CD4-positive, alpha-beta T cell treated with Interleukin-17A for 4 hours (primary cell): ENCODE measurements at regions not wholly inside any gene's neighbourhood (a gene's known extent, or its start where the extent isn't known, plus 50 kb on each side); places are given as distances from the start of the nearest gene placed in this dataset.

Source experiments
- DNase-seq: peaks from one replicate; pipeline ENCODE4 v3.0.0-alpha.2; 2020; ENCODE audit warnings: mixed read lengths

DNA sequence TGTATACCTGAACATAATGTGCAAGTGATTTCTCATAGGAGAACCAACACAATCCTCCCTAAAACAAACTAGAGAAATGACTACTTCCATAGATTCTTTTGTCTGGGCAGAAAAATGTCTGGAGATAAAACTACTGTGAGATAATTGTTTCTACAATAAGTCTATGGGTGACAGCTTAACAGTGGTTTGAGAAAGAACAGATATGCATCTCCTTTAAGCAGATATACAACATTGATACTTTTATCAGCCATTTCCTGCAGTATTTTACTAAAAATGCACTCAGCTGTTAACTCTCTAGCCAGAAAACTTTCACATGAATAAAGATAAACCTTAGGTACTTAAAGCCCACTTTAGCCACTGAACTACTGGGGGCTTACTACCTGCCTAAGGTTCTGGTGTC lies 1132.4 kb downstream of the EFNB2 start:
- DNase-seq = no peak

DNA sequence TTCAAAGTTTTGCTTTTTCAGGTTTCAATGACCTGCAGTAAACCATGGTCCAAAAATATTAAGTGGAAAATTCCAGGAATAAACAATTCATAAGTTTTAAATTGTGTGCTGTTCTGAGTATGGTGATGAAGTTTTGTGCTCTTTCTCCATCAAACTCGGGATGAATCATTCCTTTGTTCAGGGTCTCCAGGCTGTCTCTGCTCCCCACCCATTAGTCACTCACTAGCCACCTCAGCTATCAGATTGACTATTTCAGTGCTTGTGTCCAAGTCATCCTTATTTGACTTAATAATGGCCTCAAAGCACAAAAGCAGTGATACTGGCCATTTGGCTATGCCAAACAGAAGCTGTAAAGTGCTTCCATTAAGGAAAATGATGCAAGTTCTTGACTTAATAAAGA lies 1140.4 kb downstream of the EFNB2 start:
- no peak for DNase-seq

DNA sequence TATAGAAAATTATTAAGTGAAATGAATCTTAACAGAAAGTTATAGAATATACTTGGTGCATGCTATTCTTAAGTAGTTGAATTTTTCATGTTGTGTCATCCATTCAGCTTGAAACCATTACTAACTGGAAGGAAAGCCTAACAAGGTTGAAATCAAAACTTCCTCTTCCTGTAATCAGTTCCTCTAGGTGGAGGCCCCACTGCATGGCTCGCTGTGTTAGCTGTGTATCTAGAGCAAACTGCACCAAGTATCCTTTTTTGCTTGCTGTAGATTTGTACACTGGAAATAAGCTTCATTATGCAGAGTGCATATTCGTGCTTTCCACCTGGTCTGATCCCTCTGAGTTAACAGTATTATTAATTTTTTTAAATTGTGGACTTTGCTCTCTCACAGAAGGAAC lies 1146.1 kb downstream of the EFNB2 start:
- no peak for DNase-seq

DNA sequence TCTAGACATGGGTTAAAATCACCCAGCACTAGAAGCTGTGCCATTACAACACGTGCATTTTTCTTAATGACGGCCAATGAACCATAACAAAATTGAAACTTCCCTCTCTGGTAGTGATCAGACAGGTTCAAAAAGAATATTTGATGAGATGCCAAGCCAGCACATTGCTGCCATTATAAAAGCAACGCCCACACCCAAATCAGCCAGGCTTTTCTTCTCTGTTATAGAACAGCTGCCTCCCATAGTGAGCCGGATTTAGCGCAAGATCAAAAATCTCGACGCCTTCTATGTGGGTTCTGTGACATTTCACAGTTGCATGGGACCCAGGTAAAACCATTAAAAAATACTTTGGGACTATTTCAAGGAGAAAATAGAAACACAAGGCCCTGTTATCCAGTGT lies 1158.0 kb downstream of the EFNB2 start:
- no peak for DNase-seq

DNA sequence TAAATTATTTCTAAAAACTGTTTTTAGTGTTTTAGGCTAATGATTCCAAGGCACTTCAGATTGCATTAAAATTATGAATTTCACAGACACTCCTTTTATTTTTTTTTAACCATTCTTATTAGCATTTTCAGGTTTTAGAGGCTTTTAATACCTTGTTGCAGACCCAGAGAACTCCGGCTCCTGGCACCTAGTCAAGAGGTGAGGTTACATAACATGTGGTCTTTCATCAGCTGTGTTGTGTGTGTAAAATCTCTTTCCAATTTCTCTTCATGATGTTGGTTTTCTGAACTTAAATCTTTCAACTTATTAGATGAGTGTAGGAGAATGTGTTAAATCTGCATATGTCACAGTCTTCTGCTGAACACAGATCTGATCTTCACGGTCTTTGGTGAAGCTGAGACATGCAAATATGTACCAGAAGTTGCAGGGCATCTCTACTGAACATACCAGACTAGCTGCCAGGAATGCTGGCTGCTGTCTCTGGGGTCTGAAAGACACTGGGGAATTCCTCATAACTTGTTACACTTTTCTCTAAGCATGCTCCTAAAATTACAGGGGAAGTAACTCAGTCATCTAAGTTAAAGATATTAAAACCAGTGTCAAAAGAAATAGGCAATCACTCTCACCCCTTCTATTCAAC lies 1165.3 kb downstream of the EFNB2 start:
- no peak for DNase-seq

DNA sequence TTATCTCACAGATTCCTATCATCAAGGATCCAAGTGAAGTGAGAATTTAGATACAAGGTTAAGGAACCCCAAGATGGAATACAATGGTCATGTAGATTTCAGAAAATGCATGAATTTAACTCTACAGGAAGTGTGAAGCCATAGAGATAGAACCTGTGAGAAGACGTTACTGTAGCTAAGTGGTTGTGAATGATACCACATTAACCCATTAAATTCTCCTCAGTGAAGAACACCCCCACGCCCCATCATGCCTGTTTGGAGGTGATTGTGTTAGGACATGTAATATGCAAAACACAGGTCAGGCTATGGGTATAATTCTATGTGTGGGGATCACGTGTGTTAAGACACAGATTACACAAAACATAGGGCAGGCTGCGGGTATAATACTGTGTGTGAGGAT lies 1166.7 kb downstream of the EFNB2 start:
- DNase-seq = no peak

DNA sequence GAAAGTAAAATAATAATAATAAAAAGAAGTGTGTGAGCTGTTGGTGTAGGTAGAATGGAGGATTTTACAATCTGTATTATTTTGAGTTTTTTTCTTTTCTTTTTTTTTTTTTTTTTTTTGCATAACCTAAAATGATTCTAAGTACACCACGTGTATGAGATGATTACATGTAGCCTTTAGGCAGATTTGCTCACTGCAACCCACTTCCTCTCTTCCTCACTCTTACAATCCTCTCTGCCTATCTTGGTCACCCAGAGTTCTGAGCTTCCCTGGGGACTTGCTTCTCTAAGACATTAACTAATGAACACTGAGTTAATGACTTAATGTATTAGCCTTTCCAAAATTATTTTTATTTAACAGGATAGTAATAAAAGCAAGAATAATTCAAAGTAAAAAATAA lies 1169.6 kb downstream of the EFNB2 start:
- DNase-seq = no peak

DNA sequence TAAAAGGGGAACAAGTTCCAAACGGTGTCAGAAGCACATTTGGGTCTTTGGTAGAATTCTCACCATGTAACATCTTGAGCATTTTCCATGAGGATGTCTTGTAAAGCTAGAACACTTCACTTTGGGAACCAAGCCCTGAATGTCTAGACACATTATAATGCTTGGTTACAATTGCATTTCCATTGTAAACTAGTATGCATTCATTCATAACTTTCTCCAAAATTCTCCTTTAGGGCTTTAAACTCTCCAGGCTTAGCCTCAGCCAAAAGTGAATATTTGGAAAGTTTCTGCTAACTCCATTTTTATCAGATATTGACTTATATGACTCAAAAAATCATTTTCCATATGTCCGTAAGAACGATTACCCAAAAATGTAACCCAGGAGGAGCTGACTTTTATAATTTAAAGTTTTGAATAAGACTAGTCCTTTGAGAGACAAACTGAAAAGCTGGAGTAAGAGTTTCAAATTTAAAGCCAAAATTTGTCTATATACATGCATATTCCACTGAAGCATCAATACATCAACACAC lies 1170.4 kb downstream of the EFNB2 start:
- DNase-seq = no peak

DNA sequence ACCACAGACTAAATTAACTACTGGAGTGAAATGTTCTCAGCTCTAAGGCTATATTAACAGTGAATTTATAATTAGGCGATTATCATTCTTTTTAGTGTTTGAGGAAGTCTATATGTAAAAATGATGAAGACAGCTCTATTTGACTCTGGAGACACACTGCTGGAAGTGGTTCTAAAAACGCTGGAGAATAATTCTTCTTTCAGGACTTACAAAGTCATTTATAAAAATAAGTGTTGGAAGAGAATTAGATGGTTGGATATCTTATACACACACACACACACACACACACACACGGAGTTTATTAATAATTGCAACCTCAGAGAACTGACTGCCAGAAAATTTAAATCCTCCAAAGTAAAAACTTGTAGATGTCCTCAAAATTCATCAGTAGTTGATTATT lies 1171.3 kb downstream of the EFNB2 start:
- DNase-seq = no peak

DNA sequence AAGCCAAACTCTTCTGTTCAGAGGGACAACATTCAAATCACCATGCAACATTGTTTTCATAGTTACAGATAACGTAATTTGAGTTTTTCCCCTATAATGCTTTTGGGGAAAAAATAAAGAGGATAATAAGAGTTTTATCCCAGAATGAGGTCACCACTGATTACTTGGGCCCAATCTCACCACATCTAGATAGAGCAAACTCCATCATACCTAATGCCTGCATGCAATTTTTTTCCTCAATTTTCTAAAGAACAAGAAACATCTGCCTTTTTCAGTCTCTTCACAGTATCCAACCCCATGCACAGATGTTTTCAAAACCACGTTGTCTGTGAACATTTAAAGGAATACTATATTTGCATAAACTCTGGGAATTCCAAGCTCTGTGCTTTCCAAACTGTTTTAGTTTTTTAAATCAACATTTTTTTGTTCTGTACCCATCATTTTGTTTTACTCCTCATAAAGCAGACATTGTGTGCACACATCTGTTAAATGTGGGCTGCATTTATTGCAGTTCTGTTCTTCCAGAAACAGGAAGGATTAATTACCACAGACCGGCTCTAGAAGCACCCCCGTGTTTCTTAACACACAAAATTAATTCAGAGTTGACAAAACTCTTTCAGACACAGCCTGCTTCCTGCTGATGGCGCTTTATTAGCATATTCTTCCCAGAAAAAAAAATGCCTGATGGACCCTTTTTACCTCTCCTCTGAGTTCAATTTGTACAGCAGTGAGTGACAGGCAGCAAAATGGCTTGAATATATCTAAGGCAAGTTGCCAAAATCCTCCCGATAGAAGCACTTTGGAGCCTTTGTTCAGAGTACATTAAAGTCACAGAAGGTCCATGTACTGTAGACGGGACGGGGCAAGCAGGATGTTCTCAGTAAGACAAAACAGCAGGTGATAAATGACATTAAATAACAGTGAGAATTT lies 1171.9 kb downstream of the EFNB2 start:
- DNase-seq = no peak

DNA sequence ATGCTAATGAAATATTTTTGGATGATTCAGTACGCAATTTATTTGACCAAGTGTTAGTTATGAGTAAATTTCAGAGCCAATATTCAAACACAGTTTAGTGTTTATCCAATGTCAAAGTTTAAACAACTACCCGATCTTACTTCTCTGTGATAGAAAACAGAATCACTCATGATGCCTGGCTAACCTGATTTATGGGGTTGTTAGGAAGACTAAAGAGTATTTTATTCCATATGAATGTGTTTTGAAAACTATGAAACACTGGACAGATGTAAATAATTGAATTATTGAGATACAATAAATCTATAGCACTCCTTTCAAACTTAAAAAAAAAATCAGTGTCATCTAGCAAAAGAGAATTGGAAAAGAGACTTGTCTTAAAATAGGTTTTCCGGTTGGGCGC lies 1181.8 kb downstream of the EFNB2 start:
- no peak for DNase-seq

DNA sequence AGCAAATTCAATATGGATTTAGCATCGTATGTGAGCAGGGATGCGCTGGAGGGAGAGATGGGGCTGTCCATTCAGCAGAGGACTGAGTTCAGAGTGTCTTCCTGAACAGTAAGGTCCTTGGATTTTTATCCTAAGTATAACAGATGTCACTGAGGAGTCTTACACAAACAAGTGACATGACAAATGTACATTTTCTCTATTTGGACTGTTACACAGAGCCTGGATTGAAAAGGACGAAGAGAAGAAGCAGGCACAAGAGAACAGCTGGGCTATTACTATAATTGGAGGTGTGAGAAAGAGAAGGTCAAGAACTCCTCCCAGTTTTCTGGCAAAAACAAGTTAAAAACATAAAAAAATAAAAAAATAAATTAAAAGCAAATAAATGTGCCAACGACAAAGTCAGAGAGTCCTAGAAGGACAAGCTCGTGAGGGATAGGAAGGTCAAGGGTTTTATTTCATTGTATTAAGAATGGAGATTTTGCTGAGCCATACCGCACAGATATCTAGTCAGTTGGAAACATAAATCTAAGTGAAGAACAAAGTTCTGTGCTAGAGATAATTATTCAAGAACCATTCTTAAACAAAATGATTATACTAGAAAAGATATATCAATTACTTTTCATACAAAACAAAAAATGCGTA lies 1186.3 kb downstream of the EFNB2 start:
- no peak for DNase-seq

DNA sequence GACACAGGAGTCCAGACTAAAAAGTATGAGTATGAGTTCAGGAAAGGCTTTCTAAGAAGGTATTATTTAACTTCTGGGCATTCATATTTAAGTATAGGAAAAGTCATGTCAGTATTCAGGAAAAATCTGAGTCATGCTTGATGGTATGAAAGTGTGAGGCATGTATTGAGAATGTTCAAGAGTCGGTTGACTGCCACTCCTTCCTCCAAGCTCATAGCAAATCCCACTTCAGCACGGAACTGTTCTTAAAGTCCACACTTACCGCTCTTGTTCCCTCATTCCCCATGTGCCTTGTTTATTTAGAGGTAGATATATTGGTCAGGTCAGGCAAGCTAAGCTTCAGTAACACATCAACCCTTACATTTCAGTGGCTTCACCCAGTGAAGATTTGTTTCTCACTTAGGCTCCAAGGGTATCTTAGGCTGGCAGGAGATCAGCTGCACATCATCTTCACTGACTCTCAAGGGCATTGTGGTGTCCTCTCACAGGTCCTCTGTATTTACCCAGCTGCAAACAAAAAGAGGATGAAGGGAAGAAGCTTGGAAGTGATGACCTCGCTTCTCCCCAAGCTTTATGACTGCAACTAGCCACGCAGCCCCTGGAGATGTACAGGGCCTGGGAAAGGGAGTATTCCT lies 1189.2 kb downstream of the EFNB2 start:
- DNase-seq = no peak

DNA sequence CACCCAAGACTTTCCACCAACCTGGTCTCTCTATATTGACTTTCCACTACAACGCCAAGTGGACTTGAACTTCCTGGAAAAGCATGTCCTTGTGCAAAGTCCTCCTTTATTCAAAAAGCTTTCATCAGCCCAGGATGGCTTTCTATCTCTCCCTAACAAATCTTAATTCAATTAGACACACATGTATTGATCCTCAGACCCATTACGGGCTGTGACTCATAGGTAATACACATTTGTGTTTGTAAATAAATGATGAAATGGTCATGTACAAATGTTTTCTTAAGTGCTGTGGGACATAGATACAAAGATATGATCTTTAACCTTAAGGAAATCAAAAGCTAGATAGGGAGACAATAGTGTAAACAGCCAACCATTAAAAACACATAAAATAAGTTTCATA lies 1189.7 kb downstream of the EFNB2 start:
- no peak for DNase-seq

DNA sequence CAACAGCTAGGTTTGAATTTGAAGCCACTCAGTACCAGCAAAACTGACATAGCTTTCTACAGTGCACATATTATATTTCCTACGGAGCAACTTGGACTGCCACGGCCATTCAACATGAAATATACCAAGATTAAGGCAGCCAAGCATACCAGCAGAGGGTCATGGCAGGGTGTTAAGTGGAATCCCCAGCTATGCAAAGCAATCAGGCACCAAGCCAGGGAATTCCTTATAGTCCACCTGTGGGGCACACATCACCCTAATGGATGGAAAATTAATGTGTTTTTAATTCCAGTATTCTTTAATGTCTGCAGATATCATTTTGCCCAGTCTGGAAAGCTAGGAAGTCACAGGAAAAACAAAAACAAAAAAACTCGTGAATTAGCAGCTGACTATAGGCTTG lies 1190.3 kb downstream of the EFNB2 start:
- no peak for DNase-seq

DNA sequence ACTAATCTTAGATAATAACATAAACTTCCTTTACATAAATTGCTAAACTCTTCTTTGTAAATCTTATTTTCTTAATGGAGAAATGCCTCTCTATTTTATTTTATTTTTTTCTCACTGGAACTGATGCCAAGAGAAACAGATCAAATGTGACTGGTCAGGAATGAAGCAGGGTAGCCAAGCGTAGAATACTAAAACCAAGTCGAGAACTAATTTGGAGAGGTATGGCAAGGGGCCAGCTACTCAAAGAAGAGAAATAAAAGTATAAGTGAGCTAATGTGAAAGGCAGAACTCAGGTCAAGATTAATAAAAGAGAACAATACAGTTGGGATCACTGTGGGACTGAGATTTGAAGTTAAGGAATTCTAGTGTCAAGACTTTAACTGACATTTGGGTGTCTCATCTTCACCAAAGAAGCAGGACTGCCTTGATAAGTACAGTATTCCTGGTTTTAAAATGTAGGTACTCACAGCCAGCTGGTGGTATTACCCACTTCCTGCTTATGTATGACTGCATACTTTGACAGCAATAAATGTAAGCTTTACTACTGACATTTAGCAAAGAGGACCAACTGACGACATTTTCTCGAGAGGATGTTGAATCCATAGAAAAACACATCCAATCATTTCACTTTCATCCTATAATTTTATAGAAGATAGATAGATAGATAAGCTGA lies 1192.2 kb downstream of the EFNB2 start:
- no peak for DNase-seq

DNA sequence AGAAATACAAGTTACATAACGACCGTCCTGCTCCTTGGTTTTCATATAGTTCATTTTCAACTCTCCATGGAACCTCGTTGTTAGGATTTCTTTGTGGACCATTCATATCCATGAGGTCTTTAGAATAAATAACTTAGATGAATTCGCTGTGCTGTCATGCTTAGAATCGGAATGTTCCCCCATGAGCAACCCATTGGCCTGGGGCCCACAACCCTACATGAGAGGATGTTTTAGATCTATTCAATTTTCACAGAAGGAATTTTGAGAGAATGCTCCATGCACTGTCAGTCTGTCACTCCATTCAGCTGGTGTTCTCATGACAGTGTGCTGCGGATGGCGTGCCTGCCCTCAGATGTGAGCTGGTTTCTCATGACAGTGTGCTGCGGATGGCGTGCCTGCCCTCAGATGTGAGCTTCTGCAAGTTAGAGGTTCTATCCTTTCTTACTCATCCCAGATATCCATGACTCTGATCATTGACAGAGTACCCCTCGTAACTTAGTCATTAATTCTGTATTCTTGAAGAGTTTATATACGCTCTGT lies 1193.1 kb downstream of the EFNB2 start:
- no peak for DNase-seq

DNA sequence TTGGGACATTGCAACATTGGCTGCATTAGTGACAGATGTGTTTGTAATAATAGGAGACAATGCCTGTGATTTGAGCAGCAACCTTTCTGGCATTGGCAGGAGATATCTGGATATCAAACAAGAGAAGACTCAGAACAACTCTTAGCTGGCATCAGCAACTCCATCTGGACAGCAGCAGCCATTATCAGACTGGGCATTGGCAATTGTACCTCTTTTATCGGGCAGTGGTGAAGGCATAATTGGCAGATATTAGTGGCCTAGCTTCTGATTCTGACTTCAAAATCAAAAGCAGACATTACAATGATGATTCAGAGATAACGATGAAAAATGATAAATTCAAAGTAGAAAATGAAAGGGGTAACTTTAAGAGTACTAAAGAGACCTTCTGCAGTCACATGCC lies 1193.7 kb downstream of the EFNB2 start:
- no peak for DNase-seq

DNA sequence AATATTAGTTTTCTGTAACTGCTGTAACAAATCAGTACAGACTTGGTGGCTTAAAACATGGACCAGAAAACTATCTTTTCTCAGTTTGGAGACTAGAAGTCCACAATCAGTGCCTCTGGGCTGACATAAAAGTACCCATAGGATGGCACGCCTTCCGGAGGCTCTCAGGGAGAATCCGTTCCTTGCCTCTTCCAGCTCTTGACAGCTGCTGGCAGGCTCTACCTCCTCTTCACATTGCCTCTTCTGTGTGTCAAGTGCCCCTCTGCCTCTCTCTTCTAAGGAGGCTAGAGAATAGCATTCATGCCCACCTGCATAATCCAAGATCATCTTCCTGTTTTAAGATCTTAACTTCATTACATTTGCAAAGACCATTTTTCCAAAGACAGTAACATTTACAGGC lies 1194.2 kb downstream of the EFNB2 start:
- DNase-seq = no peak

DNA sequence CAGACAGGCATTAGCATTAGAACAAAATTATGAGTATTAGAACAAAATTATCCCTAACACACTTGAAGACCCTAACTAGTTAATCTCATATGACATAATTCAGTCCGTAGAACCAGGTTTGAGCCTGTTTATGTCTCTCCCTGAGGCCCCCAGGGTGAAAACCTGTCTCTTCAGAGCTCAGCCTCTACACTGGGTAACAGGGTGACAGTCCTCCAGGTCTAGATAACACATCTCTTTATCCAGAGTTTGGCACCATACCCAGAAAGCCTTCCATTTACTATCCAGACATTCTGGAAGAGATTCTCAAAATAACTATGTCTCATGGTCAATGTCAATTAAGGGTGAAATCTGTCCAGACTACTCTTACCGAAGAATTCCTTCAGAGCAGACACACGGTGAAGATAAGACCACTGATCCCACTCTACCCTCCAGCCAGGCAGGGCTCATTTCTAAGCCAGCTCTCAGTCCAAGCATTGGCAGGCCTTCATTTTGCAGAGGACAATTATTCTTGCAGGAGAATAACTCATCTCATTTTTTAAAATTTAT lies 1195.3 kb downstream of the EFNB2 start:
- DNase-seq = no peak

DNA sequence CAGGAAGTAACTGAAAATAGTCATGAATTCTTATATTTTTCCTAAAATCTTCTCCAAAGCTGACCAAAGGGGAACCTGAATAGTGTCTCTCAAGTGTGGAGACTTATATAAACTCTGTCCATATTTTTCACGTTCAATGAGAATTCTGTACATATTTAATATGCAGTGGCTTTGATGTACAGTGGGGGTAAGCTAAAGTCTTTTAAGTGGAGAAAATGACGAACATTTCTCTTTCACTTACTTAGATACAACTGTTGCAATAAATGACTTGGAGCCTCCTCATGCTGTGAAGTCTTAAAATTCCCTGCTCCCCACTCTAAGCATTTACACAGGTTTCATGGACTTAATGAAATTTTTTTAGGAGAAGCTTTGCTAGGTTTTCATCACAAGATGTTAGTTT lies 1196.7 kb downstream of the EFNB2 start:
- DNase-seq = no peak

DNA sequence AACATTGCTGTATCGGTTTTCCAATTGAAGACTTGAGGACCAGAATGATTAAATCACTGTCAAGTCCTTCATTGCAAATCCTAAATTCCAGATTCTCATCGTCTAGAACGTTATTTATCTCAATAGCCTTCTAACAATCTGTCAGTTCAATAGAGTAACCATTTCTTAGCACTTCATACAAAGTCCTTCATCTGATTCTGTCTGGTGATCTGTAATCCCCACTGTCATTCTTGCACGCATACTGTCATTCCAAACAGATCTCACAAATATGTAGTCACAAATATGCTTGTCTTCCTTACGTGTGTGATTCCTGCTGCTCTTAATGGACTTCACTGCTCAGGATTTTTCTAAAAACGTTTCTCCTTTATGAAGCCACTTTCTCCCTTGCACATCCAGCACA lies 1197.5 kb downstream of the EFNB2 start:
- DNase-seq = no peak
